ENCODE measurements at regions not wholly inside any gene's neighbourhood (a gene's known extent, or its start where the extent isn't known, plus 50 kb on each side); places are given as distances from the start of the nearest gene placed in this dataset.

DNA sequence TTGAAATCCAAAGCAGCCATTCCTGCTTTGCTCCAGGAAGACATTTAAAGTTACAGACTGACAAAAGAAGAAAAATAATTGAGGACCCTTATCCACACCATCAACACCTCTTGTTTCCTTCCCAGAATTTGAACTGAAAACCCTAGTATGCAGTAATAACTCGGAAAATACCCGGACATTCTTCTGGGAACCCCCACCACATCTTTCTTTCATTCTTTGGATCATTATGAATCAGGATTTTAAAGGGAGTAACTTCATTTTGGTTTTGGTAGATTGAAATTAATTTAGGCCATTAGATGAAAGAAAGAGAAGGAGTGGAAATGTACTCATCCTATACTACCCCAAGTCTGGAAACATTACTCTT is 213.8 kb upstream of the MARCKS start:
- Histone ChIP-seq H3K27me3 (no peaks in the 10 kb centered on the region), H3K36me3 (no peaks in the 10 kb centered on the region), H3K4me3 (no peak overlapping the region), H3K9me3 (no peaks in the 10 kb centered on the region), H3K4me1 (no peaks in the 10 kb centered on the region), H3K9ac (ENCODE audit: low read depth in 2 of 2, low read length in 2 of 2) (peak overlapping the region in 1 of 2 donors; percentile 29), H3K27ac (peak overlapping the region; percentile 65)
- TF ChIP-seq, protein P1, sequence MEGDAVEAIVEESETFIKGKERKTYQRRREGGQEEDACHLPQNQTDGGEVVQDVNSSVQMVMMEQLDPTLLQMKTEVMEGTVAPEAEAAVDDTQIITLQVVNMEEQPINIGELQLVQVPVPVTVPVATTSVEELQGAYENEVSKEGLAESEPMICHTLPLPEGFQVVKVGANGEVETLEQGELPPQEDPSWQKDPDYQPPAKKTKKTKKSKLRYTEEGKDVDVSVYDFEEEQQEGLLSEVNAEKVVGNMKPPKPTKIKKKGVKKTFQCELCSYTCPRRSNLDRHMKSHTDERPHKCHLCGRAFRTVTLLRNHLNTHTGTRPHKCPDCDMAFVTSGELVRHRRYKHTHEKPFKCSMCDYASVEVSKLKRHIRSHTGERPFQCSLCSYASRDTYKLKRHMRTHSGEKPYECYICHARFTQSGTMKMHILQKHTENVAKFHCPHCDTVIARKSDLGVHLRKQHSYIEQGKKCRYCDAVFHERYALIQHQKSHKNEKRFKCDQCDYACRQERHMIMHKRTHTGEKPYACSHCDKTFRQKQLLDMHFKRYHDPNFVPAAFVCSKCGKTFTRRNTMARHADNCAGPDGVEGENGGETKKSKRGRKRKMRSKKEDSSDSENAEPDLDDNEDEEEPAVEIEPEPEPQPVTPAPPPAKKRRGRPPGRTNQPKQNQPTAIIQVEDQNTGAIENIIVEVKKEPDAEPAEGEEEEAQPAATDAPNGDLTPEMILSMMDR (IDR thresholded peaks at IDR 0.05) = no peak
- intact Hi-C loops (cut with DNase I) = no loop called here
- DNase-seq = no peak

DNA sequence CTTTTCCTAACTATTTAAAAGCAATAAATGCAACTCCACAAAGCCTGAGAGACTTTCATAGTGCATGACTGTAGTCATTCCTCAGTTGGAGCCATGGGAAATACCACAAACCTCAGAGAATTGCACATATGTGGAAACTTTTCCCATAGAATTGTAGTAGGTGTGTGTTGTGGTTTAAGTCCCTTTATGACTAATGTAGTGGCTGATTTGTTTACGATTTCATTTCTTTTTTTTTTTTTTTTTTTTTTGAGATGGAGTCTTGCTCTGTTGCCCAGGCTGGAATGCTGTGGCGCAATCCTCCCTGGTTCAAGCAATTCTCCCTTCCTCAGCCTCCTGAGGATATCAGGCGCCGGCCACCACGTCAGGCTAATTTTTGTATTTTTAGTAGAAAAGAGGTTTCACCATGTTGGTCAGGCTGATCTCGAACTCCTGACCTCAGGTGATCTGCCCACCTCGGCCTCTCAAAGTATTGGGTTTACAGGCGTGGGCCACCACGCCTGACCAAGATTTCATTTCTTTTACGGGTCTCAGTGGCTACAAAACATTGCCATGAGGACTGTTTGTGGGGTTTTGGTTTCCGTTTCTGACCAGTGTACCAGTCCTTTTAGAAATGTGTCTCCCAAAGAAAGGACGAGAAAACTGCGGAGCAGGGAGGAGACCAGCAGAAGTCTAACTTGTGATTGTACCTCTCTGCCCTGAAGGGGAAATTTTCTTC is 212.1 kb upstream of the MARCKS start:
- peak overlapping the region in 1 of 2 donors; percentile 46 for H3K9ac ChIP-seq (ENCODE audit: low read depth in 2 of 2, low read length in 2 of 2)
- intact Hi-C loops (cut with DNase I) = no loop called here
- no peaks in the 10 kb centered on the region for H3K36me3 ChIP-seq
- no peaks in the 10 kb centered on the region for H3K9me3 ChIP-seq
- H3K27ac ChIP-seq = peak overlapping the region; percentile 72
- H3K4me1 ChIP-seq = no peaks in the 10 kb centered on the region
- TF ChIP-seq, protein P1 (IDR thresholded peaks at IDR 0.05) = no peak
- H3K27me3 ChIP-seq = no peaks in the 10 kb centered on the region
- no peak for DNase-seq
- no peak overlapping the region for H3K4me3 ChIP-seq

DNA sequence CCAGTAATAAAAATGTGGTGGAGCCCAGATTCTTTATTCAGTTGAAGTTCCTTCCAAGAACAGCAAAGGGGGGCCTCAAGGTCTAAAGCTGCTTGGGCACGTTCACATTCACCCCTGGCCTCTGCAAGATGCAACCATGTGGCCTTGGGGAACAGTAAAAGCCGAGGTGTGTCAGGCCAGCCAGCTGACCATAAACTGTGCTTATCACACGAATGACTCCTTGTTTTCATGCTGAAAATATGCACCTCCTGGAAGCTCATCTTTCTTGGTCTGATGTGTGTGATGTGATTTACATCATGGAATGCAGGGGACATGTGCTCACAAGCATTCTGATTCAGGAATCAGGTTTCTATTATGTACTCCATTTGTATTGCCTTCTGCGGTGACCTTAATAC is 211.6 kb upstream of the MARCKS start:
- intact Hi-C loops (cut with DNase I) = no loop called here
- Histone ChIP-seq H3K36me3 (no peaks in the 10 kb centered on the region), H3K4me1 (no peaks in the 10 kb centered on the region), H3K4me3 (no peak overlapping the region), H3K27ac (peak overlapping the region; percentile 72), H3K9ac (ENCODE audit: low read depth in 2 of 2, low read length in 2 of 2) (peak overlapping the region in 1 of 2 donors; percentile 46), H3K27me3 (no peaks in the 10 kb centered on the region), H3K9me3 (no peaks in the 10 kb centered on the region)
- TF ChIP-seq, protein P1 (IDR thresholded peaks at IDR 0.05) = no peak
- DNase-seq = peak; percentile 77

DNA sequence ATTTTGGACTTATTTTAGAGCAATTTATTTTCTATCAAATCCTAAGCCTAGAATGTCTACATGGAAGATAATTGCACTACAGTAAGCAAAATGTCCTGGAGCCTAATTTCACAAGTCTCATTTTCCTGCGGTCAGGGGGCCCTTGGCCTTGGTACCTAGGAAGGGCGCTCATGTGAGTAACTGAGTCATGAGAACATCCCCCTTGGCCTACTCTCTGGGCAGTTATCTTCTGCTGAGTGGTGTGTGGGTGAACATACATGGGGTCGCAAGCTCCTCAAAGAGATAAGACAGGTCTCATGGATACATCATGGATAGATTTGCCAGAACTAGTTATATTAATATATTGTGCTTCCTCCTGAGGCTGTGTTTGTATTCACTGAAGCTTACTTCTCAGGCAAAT is 211.2 kb upstream of the MARCKS start:
- intact Hi-C loops (cut with DNase I) = no loop called here
- H3K27ac ChIP-seq = peak overlapping the region; percentile 72
- TF ChIP-seq, protein P1 (IDR thresholded peaks at IDR 0.05) = no peak
- H3K4me3 ChIP-seq = no peak overlapping the region
- DNase-seq = no peak
- no peaks in the 10 kb centered on the region for H3K4me1 ChIP-seq
- H3K27me3 ChIP-seq = no peaks in the 10 kb centered on the region
- peak overlapping the region in 1 of 2 donors; percentile 40 for H3K9ac ChIP-seq (ENCODE audit: low read depth in 2 of 2, low read length in 2 of 2)
- H3K36me3 ChIP-seq = no peaks in the 10 kb centered on the region
- no peaks in the 10 kb centered on the region for H3K9me3 ChIP-seq

DNA sequence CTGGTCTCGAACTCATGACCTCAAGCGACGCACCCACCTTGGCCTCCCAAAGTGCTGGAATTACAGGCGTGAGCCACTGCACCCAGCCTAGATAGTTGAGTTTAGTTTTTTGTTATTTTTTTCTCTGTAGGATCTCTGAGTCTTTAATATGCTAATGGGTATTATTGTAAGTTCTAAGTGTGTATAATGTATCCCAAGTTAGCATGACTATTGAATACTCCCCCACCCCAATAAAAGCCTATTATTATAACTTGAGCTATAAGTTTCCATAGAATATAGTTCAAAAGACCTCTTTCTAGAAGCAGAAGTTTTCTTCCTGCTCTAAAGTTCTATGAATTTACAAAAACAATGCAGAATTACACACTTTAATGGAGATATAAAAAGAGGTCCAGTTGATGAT is 210.4 kb upstream of the MARCKS start:
- H3K27me3 ChIP-seq = no peaks in the 10 kb centered on the region
- H3K9ac ChIP-seq (ENCODE audit: low read depth in 2 of 2, low read length in 2 of 2) = no peak overlapping the region
- intact Hi-C loops (cut with DNase I) = no loop called here
- DNase-seq = no peak
- no peaks in the 10 kb centered on the region for H3K4me1 ChIP-seq
- no peak overlapping the region for H3K4me3 ChIP-seq
- no peaks in the 10 kb centered on the region for H3K9me3 ChIP-seq
- H3K27ac ChIP-seq = peak overlapping the region; percentile 28
- H3K36me3 ChIP-seq = no peaks in the 10 kb centered on the region
- TF ChIP-seq, protein P1 (IDR thresholded peaks at IDR 0.05) = no peak
